Omental fat pad (tissue), 3 donors: ENCODE measurements at regions not wholly inside any gene's neighbourhood (a gene's known extent, or its start where the extent isn't known, plus 50 kb on each side); places are given as distances from the start of the nearest gene placed in this dataset.

Experiments used
- ATAC-seq: fragments of 150-250 bp; one replicate; pipeline ENCODE4 v1.9.1; 2016; ENCODE audit warnings: mild to moderate bottlenecking, moderate library complexity; ENCODE audit not compliant: low FRiP score
- DNase-seq: peaks from one replicate; pipeline ENCODE4 v3.0.0-alpha.2; 2019; ENCODE audit warnings: low spot score
- CTCF ChIP-seq, 3 donors: fragments of 450-650 bp; IDR thresholded peaks; one replicate each; pipeline ENCODE4 v1.5.1; 2016 to 2017; ENCODE audit warnings: antibody characterized with exemption in 3 of 3, mild to moderate bottlenecking in 3 of 3, moderate library complexity in 2 of 3

GRCh38 chr6:102679865-102680264 lies 1286.4 kb downstream of the GRIK2 start:
- no peak for DNase-seq
- no peak for TF ChIP-seq CTCF (IDR thresholded peaks at IDR 0.05)
- ATAC-seq = no peak

GRCh38 chr6:102677225-102677624 lies 1283.7 kb downstream of the GRIK2 start:
- ATAC-seq (no peak), DNase-seq (no peak)
- TF ChIP-seq CTCF (IDR thresholded peaks at IDR 0.05) = no peak

- no peak for TF ChIP-seq CTCF (IDR thresholded peaks at IDR 0.05)
- DNase-seq = no peak
- ATAC-seq = no peak
These were observed 1277.2 kb downstream of the GRIK2 start for GRCh38 chr6:102670735-102671134.

GRCh38 chr6:102662851-102663250 lies 1269.3 kb downstream of the GRIK2 start:
- TF ChIP-seq CTCF (IDR thresholded peaks at IDR 0.05) = no peak
- DNase-seq = no peak
- ATAC-seq = no peak

GRCh38 chr6:102660303-102660702 lies 1266.8 kb downstream of the GRIK2 start:
- ATAC-seq = no peak
- TF ChIP-seq CTCF (IDR thresholded peaks at IDR 0.05) = no peak
- no peak for DNase-seq

GRCh38 chr6:102655823-102656222 lies 1262.3 kb downstream of the GRIK2 start:
- no peak for ATAC-seq
- DNase-seq = no peak
- no peak for TF ChIP-seq CTCF (IDR thresholded peaks at IDR 0.05)

GRCh38 chr6:102641426-102641825 lies 1247.9 kb downstream of the GRIK2 start:
- no peak for TF ChIP-seq CTCF (IDR thresholded peaks at IDR 0.05)
- DNase-seq = no peak
- no peak for ATAC-seq
